GM23338 (cell line): ENCODE measurements at regions not wholly inside any gene's neighbourhood (a gene's known extent, or its start where the extent isn't known, plus 50 kb on each side); places are given as distances from the start of the nearest gene placed in this dataset.

Experiments
- ATAC-seq: fragments of 200-7000 bp; cut with Tn5 transposase; 3 replicates; pipeline ENCODE4 v1.9.1; 2020
- DNase-seq: peaks from one replicate; pipeline ENCODE4 v3.0.0-alpha.2; 2015; ENCODE audit warnings: low spot score
- H2AFZ ChIP-seq: fragments of 200-600 bp; sonication (generic); 2 replicates; pipeline ENCODE4 v1.8.0; 2016; ENCODE audit warnings: antibody characterized with exemption, mild to moderate bottlenecking, moderate library complexity
- H3F3A ChIP-seq: fragments of 200-600 bp; sonication (generic); replicated peaks from 2 replicates; pipeline ENCODE4 v1.8.0; 2017; ENCODE audit warnings: antibody characterized with exemption, mixed run types, low read depth
- H3K27ac ChIP-seq: fragments of 200-600 bp; sonication (generic); 2 replicates; pipeline ENCODE4 v1.6.1; 2016; ENCODE audit warnings: low read depth
- H3K27me3 ChIP-seq: fragments of 200-600 bp; sonication (generic); 2 replicates; pipeline ENCODE4 v1.8.0; 2016; ENCODE audit warnings: mild to moderate bottlenecking, mixed run types, moderate library complexity; ENCODE audit not compliant: insufficient read depth
- H3K36me3 ChIP-seq: fragments of 200-600 bp; sonication (generic); 2 replicates; pipeline ENCODE4 v1.8.0; 2016; ENCODE audit warnings: mild to moderate bottlenecking; ENCODE audit not compliant: insufficient read depth
- H3K4me1 ChIP-seq: fragments of 200-600 bp; sonication (generic); 2 replicates; pipeline ENCODE4 v1.8.0; 2016; ENCODE audit warnings: mild to moderate bottlenecking, moderate library complexity; ENCODE audit not compliant: insufficient read depth
- H3K4me2 ChIP-seq: fragments of 200-600 bp; sonication (generic); 2 replicates; pipeline ENCODE4 v1.7.1; 2017; ENCODE audit warnings: mixed run types
- H3K4me3 ChIP-seq: fragments of 200-600 bp; sonication (generic); 2 replicates; pipeline ENCODE4 v1.6.1; 2016; ENCODE audit warnings: mixed run types
- H3K79me2 ChIP-seq: fragments of 200-600 bp; sonication (generic); replicated peaks from 2 replicates; pipeline ENCODE4 v1.8.0; 2017; ENCODE audit warnings: mild to moderate bottlenecking; ENCODE audit not compliant: insufficient read depth
- H3K9me2 ChIP-seq: fragments of 200-600 bp; sonication (generic); 2 replicates; pipeline ENCODE4 v1.8.0; 2017; ENCODE audit not compliant: insufficient read depth
- H4K20me1 ChIP-seq: fragments of 200-600 bp; sonication (generic); replicated peaks from 2 replicates; pipeline ENCODE4 v1.8.0; 2017; ENCODE audit warnings: mild to moderate bottlenecking; ENCODE audit not compliant: insufficient read depth
- H3K27ac Mint-ChIP-seq: 2 replicates; pipeline ENCODE4 v1.8.0; 2020; ENCODE audit warnings: inconsistent platforms, mild to moderate bottlenecking, moderate library complexity, mixed read lengths
- H3K27me3 Mint-ChIP-seq: 3 replicates; pipeline ENCODE4 v1.8.0; 2022; ENCODE audit warnings: low read depth, mild to moderate bottlenecking, moderate library complexity, mixed read lengths, inconsistent platforms; ENCODE audit not compliant: insufficient read depth, poor library complexity
- H3K36me3 Mint-ChIP-seq: 3 replicates; pipeline ENCODE4 v1.8.0; 2021; ENCODE audit warnings: low read depth, mild to moderate bottlenecking, inconsistent platforms, moderate library complexity, mixed read lengths
- H3K4me1 Mint-ChIP-seq: 3 replicates; pipeline ENCODE4 v1.8.0; 2020; ENCODE audit warnings: mild to moderate bottlenecking, inconsistent platforms, mixed read lengths
- H3K4me3 Mint-ChIP-seq: 3 replicates; pipeline ENCODE4 v1.8.0; 2021; ENCODE audit warnings: moderate library complexity, mild to moderate bottlenecking, inconsistent platforms, mixed read lengths
- H3K9me3 Mint-ChIP-seq: 3 replicates; pipeline ENCODE4 v1.8.0; 2020; ENCODE audit warnings: moderate library complexity, mild to moderate bottlenecking, inconsistent platforms, mixed read lengths
- CREB1 ChIP-seq: fragments of 250-450 bp; sonication (Bioruptor Pico); IDR thresholded peaks from 2 replicates; pipeline ENCODE4 v1.5.0; 2020; ENCODE audit warnings: low read depth, mild to moderate bottlenecking, moderate library complexity
- EZH2 ChIP-seq: fragments of 200-600 bp; sonication (generic); IDR thresholded peaks from one replicate; pipeline ENCODE4 v1.8.0; 2017; ENCODE audit warnings: antibody characterized with exemption, mild to moderate bottlenecking, low read depth; ENCODE audit not compliant: unreplicated experiment
- EZH2phosphoT487 ChIP-seq: fragments of 200-600 bp; sonication (generic); IDR thresholded peaks from one replicate; pipeline ENCODE4 v1.8.1; 2018; ENCODE audit warnings: antibody characterized with exemption; ENCODE audit not compliant: unreplicated experiment
- JUNB ChIP-seq: IDR thresholded peaks from one replicate; pipeline ENCODE4 v1.6.1; 2016; ENCODE audit warnings: antibody characterized with exemption; ENCODE audit not compliant: unreplicated experiment
- NANOG ChIP-seq: IDR thresholded peaks from 2 replicates; pipeline ENCODE4 v1.6.1; 2016; ENCODE audit warnings: antibody characterized with exemption, borderline replicate concordance
- POLR2AphosphoS5 ChIP-seq: IDR thresholded peaks from 2 replicates; pipeline ENCODE4 v1.6.1; 2016; ENCODE audit warnings: antibody characterized with exemption, low read depth
- STAT1 ChIP-seq: IDR thresholded peaks from one replicate; pipeline ENCODE4 v1.6.1; 2016; ENCODE audit warnings: antibody characterized with exemption; ENCODE audit not compliant: unreplicated experiment
- ZNF114 ChIP-seq: fragments of 250-450 bp; sonication (Bioruptor Pico); IDR thresholded peaks from 2 replicates; pipeline ENCODE4 v1.5.0; 2020; ENCODE audit warnings: mild to moderate bottlenecking, moderate library complexity
- ZNF331 ChIP-seq: fragments of 250-450 bp; sonication (Bioruptor Pico); IDR thresholded peaks from 2 replicates; pipeline ENCODE4 v1.5.0; 2020; ENCODE audit warnings: low read depth, mild to moderate bottlenecking, moderate library complexity
- TF ChIP-seq, protein P1 (sequence below), 2 experiments: fragments of 200-600 bp in 1 of 2; sonication (generic) in 1 of 2; conservative IDR thresholded peaks; 2 replicates each; pipeline versions ENCODE4 v1.5.1 to v1.6.1; 2016 to 2017; ENCODE audit warnings: antibody characterized with exemption in 2 of 2, low read depth in 2 of 2, mild to moderate bottlenecking in 2 of 2, moderate library complexity in 1 of 2
- TF ChIP-seq, protein P2 (sequence below): IDR thresholded peaks from 2 replicates; pipeline ENCODE4 v1.6.1; 2016; ENCODE audit warnings: antibody characterized with exemption
- TF ChIP-seq, protein P3 (sequence below): fragments of 250-450 bp; sonication (Bioruptor Pico); IDR thresholded peaks from 2 replicates; pipeline ENCODE4 v1.5.0; 2020; ENCODE audit warnings: mild to moderate bottlenecking, moderate library complexity
- TF ChIP-seq, protein P4 (sequence below): IDR thresholded peaks from one replicate; pipeline ENCODE4 v1.6.1; 2018; ENCODE audit warnings: antibody characterized with exemption; ENCODE audit not compliant: unreplicated experiment

DNA sequence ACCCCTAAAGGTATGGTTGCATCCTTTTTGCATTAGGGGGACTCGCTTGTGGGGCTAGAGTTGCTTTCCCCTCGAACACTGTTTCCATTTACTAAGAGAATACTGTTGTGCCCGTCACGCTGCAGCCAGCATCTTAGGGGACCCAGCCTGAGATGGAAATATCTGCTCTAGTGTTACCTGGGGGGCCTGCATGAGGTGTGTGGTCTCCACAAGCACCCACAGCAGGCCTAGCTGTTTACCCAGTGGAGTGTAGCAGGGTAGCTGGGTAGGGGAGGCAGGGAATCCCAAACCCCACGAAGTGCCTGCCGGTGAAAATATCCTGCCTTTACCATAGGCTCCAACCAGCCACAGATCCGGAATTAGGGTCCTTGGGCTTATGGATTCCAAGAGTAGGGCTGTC, 303.6 kb downstream of the PTPRU start:
- Histone ChIP-seq H3K27ac (no peak overlapping the region), H3F3A (no peaks in the 10 kb centered on the region), H3K9me2 (no peaks in the 10 kb centered on the region), H3K27me3 (no peaks in the 10 kb centered on the region), H3K4me2 (no peak overlapping the region), H3K36me3 (no peaks in the 10 kb centered on the region), H4K20me1 (no peaks in the 10 kb centered on the region), H3K4me3 (no peak overlapping the region), H3K4me1 (no peaks in the 10 kb centered on the region), H3K79me2 (no peaks in the 10 kb centered on the region), H2AFZ (no peak overlapping the region)
- ATAC-seq (no peak), DNase-seq (no peak)
- TF ChIP-seq, protein P1, sequence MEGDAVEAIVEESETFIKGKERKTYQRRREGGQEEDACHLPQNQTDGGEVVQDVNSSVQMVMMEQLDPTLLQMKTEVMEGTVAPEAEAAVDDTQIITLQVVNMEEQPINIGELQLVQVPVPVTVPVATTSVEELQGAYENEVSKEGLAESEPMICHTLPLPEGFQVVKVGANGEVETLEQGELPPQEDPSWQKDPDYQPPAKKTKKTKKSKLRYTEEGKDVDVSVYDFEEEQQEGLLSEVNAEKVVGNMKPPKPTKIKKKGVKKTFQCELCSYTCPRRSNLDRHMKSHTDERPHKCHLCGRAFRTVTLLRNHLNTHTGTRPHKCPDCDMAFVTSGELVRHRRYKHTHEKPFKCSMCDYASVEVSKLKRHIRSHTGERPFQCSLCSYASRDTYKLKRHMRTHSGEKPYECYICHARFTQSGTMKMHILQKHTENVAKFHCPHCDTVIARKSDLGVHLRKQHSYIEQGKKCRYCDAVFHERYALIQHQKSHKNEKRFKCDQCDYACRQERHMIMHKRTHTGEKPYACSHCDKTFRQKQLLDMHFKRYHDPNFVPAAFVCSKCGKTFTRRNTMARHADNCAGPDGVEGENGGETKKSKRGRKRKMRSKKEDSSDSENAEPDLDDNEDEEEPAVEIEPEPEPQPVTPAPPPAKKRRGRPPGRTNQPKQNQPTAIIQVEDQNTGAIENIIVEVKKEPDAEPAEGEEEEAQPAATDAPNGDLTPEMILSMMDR (conservative IDR thresholded peaks at IDR 0.05; ENCODE audit: low read depth in 2 of 2): no peak
- TF ChIP-seq, protein P2, sequence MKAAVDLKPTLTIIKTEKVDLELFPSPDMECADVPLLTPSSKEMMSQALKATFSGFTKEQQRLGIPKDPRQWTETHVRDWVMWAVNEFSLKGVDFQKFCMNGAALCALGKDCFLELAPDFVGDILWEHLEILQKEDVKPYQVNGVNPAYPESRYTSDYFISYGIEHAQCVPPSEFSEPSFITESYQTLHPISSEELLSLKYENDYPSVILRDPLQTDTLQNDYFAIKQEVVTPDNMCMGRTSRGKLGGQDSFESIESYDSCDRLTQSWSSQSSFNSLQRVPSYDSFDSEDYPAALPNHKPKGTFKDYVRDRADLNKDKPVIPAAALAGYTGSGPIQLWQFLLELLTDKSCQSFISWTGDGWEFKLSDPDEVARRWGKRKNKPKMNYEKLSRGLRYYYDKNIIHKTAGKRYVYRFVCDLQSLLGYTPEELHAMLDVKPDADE: no peak
- TF ChIP-seq STAT1: no peak
- TF ChIP-seq, protein P3, sequence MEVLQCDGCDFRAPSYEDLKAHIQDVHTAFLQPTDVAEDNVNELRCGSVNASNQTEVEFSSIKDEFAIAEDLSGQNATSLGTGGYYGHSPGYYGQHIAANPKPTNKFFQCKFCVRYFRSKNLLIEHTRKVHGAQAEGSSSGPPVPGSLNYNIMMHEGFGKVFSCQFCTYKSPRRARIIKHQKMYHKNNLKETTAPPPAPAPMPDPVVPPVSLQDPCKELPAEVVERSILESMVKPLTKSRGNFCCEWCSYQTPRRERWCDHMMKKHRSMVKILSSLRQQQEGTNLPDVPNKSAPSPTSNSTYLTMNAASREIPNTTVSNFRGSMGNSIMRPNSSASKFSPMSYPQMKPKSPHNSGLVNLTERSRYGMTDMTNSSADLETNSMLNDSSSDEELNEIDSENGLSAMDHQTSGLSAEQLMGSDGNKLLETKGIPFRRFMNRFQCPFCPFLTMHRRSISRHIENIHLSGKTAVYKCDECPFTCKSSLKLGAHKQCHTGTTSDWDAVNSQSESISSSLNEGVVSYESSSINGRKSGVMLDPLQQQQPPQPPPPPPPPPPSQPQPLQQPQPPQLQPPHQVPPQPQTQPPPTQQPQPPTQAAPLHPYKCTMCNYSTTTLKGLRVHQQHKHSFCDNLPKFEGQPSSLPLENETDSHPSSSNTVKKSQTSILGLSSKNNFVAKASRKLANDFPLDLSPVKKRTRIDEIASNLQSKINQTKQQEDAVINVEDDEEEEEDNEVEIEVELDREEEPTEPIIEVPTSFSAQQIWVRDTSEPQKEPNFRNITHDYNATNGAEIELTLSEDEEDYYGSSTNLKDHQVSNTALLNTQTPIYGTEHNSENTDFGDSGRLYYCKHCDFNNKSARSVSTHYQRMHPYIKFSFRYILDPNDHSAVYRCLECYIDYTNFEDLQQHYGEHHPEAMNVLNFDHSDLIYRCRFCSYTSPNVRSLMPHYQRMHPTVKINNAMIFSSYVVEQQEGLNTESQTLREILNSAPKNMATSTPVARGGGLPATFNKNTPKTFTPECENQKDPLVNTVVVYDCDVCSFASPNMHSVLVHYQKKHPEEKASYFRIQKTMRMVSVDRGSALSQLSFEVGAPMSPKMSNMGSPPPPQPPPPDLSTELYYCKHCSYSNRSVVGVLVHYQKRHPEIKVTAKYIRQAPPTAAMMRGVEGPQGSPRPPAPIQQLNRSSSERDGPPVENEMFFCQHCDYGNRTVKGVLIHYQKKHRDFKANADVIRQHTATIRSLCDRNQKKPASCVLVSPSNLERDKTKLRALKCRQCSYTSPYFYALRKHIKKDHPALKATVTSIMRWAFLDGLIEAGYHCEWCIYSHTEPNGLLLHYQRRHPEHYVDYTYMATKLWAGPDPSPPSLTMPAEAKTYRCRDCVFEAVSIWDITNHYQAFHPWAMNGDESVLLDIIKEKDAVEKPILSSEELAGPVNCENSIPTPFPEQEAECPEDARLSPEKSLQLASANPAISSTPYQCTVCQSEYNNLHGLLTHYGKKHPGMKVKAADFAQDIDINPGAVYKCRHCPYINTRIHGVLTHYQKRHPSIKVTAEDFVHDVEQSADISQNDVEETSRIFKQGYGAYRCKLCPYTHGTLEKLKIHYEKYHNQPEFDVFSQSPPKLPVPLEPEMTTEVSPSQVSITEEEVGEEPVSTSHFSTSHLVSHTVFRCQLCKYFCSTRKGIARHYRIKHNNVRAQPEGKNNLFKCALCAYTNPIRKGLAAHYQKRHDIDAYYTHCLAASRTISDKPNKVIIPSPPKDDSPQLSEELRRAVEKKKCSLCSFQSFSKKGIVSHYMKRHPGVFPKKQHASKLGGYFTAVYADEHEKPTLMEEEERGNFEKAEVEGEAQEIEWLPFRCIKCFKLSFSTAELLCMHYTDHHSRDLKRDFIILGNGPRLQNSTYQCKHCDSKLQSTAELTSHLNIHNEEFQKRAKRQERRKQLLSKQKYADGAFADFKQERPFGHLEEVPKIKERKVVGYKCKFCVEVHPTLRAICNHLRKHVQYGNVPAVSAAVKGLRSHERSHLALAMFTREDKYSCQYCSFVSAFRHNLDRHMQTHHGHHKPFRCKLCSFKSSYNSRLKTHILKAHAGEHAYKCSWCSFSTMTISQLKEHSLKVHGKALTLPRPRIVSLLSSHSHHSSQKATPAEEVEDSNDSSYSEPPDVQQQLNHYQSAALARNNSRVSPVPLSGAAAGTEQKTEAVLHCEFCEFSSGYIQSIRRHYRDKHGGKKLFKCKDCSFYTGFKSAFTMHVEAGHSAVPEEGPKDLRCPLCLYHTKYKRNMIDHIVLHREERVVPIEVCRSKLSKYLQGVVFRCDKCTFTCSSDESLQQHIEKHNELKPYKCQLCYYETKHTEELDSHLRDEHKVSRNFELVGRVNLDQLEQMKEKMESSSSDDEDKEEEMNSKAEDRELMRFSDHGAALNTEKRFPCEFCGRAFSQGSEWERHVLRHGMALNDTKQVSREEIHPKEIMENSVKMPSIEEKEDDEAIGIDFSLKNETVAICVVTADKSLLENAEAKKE (CRISPR knock-in tag): no peak
- no peak for TF ChIP-seq EZH2
- TF ChIP-seq, protein P4, sequence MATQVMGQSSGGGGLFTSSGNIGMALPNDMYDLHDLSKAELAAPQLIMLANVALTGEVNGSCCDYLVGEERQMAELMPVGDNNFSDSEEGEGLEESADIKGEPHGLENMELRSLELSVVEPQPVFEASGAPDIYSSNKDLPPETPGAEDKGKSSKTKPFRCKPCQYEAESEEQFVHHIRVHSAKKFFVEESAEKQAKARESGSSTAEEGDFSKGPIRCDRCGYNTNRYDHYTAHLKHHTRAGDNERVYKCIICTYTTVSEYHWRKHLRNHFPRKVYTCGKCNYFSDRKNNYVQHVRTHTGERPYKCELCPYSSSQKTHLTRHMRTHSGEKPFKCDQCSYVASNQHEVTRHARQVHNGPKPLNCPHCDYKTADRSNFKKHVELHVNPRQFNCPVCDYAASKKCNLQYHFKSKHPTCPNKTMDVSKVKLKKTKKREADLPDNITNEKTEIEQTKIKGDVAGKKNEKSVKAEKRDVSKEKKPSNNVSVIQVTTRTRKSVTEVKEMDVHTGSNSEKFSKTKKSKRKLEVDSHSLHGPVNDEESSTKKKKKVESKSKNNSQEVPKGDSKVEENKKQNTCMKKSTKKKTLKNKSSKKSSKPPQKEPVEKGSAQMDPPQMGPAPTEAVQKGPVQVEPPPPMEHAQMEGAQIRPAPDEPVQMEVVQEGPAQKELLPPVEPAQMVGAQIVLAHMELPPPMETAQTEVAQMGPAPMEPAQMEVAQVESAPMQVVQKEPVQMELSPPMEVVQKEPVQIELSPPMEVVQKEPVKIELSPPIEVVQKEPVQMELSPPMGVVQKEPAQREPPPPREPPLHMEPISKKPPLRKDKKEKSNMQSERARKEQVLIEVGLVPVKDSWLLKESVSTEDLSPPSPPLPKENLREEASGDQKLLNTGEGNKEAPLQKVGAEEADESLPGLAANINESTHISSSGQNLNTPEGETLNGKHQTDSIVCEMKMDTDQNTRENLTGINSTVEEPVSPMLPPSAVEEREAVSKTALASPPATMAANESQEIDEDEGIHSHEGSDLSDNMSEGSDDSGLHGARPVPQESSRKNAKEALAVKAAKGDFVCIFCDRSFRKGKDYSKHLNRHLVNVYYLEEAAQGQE: no peak
- no peak for TF ChIP-seq CREB1 (CRISPR knock-in tag)
- no peak for TF ChIP-seq ZNF331 (CRISPR knock-in tag)
- no peak for TF ChIP-seq NANOG
- TF ChIP-seq EZH2phosphoT487: no peak
- no peak for TF ChIP-seq ZNF114 (CRISPR knock-in tag)
- no peak for TF ChIP-seq POLR2AphosphoS5
- no peak for TF ChIP-seq JUNB
- Mint-ChIP-seq H3K36me3 (no peaks in the 10 kb centered on the region), H3K4me1 (no peaks in the 10 kb centered on the region; the same call in 2 of the 3 replicates), H3K27me3 (peaks cover 2% of the 10 kb centered on the region), H3K27ac (no peak overlapping the region), H3K4me3 (no peak overlapping the region), H3K9me3 (no peaks in the 10 kb centered on the region; the same call in 2 of the 3 replicates)
